Peyer's patch (tissue), 4 donors: ENCODE measurements at regions not wholly inside any gene's neighbourhood (a gene's known extent, or its start where the extent isn't known, plus 50 kb on each side); places are given as distances from the start of the nearest gene placed in this dataset.

ENCODE experiments used
- CTCF ChIP-seq, 6 experiments: fragments of 450-650 bp in 4 of 6; fragments of 200-600 bp in 2 of 6; sonication (generic) in 1 of 6; IDR thresholded peaks; one replicate each; pipeline ENCODE4 v1.5.1; 2017 to 2019; ENCODE audit warnings: antibody characterized with exemption in 6 of 6, mild to moderate bottlenecking in 3 of 6, moderate library complexity in 1 of 6
- POLR2A ChIP-seq, 2 donors: fragments of 450-650 bp; IDR thresholded peaks; one replicate each; pipeline ENCODE4 v1.5.1; 2017; ENCODE audit warnings: antibody characterized with exemption in 2 of 2, mild to moderate bottlenecking in 2 of 2, moderate library complexity in 2 of 2

- TF ChIP-seq POLR2A (IDR thresholded peaks at IDR 0.05) (no peak), CTCF (IDR thresholded peaks at IDR 0.05) (no peak)
Observed at GRCh38 chr5:105413406-105413990, 1850.9 kb upstream of the NUDT12 start.
